CD4-positive, alpha-beta T cell treated with Interleukin-21 for 1 hour (primary cell): ENCODE measurements at regions not wholly inside any gene's neighbourhood (a gene's known extent, or its start where the extent isn't known, plus 50 kb on each side); places are given as distances from the start of the nearest gene placed in this dataset.

Experiments
- DNase-seq: peaks from one replicate; pipeline ENCODE4 v3.0.0-alpha.2; 2020

DNA sequence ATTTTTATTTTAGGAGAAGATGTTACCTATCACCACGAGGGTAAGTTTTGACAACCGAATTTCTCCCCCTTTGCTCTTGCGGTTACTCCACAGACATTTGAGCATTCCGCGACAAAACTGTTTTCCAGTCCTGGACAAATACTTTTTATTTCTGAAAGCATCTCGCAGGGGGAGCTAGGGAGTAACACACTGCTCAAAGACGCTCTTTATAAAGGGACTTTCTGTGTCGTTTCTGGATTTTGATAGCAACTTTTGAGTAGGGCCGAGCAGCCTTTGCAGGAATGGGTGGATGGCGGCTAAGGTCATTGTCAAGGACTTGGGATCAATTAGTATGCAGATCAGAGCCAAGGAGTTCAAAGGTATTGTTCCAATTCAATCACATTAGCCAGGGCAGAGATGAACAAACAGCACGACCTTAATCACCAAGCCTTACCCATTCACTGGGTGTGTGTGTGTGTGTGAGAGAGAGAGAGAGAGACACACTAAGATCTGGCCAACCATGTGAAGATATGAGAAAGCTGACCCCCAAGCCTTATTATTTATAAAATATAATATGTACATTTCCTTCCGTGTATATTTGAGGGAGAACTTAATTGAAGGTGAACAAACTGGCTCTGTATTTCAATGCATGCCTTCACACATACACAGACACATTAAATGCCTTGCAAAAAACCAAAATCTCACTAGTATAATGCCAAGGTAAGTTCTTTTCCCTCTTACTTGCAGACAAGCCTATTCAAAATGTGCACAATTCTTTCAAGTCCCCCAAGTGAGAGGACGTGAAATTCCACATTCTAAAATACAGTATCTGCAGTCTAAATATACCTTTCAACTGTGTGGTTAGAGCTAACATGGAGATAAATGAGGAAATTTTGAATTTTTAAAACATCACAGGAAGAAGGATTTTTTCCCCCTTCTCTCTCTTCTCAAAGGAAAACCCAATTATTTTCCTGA is 613.8 kb downstream of the VRK1 start:
- no peak for DNase-seq

DNA sequence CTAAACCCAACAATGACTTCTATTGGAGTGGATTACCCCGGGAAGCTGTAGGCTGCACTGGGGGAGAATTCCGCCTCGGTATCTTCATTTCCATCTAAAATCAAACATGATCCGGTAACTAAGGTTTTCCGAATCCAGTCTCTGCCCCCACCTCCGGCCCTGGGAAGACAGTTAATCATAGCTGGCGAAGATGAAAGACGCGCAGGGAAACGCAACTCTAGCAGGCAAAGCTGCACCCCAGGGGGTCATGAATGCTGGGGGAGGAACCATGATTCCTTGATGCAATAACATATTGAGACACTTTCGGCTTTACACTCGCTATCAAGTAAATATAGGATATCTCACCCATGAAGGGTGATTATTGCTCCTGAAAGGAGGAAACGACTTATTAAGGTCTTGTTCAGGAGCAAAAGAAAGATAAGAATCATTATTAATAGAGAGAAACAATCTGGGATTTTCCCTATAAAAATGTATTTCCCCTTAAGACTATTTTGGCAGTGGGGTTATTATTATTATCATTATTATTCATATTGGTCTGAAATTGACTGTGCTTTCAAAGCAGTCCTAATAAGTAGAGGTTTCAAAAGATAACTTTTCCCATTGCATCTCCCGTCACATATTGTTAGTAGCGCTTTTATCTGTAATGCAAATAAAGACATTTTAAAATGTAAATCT is 614.9 kb downstream of the VRK1 start:
- no peak for DNase-seq

DNA sequence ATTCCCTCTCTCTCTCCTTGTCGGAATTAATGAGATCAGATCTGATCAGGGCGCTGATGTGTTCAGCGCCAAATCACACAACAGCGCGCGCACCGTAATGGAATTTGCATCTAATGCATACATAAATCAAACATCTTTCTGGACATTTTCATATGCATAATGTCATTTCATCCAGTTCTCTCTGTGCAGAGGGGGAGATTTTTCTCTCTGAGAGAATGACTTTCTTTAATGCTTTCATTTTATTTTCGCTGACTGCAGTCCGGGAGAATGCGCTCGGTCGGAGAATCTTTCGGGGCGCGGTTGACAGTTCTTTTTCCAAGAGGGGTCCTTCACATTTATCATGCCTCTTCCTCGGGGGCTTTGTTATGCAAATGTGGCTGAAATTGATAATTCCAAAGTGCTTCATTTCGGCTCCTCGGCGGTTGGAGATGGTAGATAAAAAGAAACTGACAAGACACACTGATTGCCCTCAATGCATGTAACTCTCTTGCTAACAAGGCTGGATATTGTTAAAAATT is 615.9 kb downstream of the VRK1 start:
- DNase-seq = no peak

DNA sequence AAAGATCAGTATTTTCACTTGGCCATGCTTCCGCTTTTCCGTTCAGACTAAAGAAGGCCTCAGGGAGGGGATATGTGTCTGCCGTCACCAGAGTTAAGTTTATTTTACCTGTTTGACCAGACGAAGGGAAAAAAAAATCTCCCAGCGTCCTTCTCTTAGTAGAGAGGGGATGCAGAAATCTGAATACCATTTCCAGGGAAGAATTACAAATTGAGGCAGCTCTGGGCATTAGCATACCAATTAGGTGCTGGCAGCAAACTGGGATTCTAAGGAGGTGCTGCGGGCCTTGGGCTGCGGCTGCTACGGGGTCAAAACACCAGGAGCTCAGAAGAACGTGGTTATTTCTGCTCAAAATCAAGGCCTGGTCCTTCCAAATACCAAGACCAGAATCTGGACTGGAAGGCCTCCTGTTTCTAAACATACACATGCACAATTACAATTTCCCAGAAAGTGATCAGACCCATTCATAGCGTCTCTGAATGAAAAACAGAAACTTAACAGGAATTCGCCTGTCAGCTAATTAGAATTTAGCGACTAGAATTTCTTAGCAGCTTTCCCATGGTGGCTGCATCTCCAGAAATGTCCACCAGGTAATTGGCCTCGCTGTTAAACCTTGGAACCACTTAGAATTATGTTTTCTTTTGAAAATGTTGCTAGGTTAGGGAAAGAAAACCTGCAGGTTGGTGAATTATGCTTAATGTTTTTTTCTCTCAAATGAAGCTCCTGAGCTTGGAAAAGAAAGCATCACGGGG is 617.0 kb downstream of the VRK1 start:
- no peak for DNase-seq

DNA sequence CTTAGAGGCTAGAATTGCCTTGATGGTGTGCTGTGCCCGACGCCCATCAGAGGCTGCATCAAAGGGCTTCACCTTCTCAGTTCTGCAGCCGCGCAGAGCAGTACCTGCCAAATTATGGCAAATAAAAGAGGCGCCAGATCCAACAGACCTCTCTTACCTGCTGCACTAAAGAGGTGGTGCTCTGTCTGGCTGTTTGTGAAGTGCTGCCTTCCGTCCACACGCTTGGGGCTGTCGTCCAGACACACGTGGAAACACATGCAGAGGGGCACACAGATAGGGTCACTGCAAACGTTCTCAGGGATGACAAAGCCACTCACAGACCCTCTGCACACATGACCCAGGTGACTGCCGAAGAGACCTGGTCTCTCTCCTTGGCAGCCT is 617.5 kb downstream of the VRK1 start:
- DNase-seq = no peak

DNA sequence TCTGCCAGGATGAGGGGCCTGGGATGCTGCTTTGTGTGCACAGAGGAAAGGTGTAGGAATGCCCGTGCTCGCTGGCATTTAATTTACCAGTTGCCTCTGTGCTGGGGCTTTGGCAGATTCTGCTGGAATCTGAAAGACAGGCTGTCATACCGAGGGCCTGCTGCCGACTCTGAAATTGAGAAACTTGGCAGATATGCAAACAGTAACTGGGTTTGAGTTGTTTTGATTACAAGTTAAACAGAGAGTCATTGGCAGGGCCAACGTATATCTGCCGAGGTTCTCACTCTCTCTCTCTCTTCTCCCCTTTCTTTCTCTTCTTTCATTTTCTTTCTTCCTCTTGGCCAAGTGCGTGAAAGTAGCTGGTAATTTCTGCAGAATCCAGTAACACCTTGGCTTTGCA is 618.7 kb downstream of the VRK1 start:
- DNase-seq = no peak

DNA sequence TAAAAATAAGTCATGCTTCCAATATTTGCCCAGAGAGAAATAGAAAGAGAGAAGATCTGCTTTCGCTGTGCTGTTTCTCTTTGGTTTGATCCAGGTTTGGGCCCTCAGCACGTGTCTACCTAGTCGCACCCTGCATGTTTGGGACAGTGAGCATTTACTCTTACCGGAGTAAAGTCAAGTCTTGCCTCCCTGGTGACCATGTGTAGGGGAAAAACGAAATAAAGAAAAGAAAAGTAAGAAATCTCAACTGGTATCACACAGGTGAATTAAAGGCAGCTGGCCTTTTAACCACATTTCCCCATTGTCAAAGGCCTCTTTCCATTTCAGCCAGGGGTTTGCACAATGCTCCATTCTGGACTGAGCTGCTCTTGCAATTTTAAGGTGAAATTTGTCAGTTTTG is 619.4 kb downstream of the VRK1 start:
- no peak for DNase-seq

DNA sequence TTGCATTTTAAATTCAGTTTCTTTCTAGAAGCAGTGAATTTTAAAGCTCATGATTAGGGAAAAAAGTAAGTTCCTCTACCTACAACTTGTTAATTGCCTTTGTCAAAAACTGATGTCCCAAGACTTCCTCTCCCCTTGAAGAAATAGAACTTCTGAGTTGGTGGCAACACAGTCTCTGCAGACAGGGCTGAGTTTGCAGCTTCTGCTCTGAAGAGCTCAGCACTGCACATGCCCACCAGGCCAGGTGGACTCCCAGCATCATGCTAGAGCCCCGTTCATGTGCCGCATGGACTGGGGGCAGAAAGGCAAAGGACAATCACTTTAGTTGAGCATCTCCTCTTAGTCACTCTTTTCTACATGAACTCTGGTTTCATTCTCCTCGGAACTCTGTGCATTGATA is 620.1 kb downstream of the VRK1 start:
- no peak for DNase-seq

DNA sequence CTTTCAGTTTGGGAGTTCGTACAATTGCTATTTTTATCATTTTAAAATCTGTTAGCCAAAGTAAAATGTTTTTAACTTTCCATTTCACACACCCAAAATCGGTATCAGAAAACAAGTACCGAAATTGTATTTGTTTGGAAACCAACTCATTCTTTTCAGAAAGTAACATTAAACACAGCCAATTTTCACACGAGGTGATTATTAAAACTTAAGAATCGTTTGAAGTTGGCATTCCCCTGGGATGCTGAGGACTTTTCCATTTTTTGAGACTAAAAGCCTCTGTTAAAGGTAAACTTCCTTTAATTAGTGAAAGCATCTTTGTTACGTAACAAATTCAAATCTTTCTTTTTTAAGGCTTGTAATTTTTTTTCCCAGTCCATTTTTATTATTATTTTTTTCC is 623.0 kb downstream of the VRK1 start:
- no peak for DNase-seq

DNA sequence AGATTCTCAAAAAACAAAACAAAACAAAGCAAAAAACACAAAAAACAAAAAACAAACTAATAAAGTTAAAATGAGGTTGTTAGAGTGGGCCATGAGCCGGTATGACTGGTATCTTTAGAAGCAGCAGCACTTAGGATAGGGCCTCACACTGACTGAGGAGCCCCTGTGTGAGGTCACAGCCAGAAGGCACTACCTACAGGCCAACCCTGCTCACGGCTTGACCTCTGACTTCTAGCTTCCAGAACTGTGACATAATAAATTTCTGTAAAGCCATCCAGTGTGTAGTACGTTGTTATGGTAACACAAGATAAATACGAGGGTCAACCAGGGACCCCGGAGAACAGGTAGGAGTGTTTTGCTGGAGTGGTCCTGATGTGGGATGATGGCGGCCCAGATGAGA is 629.6 kb downstream of the VRK1 start:
- no peak for DNase-seq

DNA sequence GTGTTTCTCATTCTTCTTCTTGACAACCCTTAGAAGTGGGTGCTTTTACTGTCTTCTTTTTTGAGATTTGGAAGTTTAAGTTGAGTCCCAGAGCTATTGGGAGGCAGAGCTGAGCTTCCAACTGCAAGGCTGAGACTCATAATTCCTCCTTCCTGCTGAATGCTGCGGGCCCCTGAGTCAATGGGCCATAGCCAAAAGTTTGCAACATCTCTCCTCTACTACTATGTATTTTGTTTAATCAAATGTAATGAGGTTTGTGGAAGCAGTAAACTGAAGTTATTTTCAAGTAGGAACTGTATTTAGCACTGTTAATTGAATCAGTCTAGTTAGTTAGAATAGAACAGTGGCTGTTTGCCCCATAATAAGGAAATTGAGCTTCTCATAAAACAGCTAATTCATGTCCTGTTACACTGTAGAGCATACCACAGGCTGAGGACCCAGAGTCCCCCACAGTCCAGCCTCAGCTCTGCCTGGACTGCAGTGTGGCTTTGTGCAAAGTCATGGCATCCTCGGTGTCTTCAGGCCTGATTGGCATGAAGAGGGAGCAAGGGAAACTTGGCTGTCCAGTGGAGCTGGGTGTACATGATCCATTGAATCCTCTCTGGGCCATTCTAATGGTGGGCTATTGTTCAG is 631.7 kb downstream of the VRK1 start:
- DNase-seq = no peak

DNA sequence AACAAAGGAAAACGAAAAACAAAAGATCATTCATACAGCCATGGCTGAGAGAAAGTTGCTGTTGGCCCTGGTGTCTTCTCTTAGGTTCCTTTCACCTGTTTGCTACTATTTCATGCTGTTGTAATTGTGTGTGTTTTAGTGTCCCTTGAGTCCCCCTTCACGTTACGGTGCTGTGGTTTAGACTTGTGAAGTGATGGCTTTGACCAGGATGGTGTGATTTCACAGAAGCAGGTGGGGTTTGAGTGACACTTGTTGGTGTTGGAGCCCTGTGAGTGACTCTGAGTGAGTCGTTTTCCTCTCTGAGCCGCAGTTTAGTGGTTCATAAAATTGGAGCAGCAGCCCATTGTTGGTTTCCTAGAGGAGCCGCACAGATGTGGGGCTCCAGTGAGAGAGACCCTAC is 635.4 kb downstream of the VRK1 start:
- DNase-seq = peak; percentile 26

DNA sequence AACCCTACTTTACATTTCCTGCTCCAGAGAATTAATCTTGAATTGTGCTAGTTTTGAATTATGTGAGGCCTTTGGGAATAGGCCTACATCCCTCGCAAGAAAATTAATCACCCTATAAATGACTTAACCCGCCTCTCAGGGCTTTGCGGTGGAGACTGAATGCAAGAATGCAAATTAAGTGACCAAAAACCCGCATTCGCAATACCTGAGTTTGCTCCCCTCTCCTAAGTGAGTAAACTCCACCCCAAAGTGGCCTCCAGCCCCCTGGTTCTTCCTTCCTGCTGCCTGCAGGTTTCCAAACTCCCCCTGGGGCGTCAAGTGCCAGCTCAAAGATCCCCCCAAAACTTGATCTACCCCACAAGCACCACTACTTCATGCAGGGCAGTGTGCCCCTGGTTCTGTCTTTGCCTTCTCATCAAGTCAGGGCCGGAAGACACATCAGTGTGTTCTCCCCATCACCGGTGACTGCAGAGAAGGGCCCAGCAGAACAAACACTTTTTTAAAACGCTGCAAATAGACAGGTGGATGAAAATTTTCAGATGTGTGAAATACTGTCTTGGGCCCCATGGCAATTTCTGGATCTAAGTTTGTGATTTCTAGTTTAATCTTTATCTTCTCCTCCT is 644.7 kb downstream of the VRK1 start:
- no peak for DNase-seq

DNA sequence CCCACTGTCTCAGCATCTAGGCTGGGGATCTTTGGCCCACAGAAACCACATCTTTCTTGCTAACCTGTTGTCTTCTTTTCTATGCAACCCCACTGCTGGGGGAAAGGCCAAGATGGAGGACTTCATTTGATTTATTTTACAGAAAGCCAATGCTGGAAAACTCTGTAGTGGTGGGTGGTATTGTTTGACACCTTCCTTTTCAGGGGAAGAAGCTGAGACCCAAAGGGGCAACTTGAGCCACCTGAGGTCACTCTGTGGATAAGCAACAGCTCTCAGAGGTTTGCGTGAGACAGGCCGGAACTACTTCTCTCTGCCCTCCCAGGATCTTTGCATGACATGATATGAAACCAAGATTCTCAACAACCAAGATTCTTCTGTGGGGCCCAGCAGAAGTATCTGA is 645.2 kb downstream of the VRK1 start:
- DNase-seq = no peak

DNA sequence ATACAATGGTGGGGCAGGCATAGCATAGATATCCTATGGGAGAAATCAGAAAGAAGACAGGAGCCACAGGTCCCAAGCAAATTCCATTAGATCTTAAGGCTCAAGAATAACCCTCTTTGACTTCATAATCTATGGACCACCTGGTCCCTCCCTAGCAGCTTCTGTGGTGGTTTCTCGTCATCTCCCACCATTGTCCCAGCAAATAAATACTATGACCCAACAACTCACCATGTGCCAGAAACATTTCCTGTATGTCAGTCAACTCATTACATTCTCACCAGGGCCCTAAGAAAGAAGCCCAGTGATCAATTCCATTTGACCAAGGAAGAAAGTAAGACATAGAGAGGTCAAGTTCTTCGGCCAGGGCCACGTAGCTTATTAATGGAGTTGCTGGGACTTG is 646.2 kb downstream of the VRK1 start:
- no peak for DNase-seq

DNA sequence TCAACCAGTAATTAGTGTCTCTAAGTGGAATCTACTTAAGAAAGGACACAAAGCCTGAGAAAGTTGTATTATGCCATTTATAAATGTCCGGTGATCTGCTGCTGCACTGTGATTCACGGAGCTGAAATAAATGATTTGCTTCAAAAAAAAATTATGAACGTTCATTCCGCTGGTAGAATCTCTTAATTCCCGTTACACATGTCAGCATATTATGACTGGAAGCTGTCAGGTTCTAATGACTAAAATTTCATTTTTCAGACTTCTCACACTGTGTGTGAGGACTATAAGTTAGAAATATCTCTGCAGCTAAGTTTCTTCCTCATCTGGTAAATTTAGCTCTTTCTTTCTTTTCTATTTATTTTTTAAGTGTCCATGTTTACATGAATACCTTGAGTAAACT is 647.1 kb downstream of the VRK1 start:
- no peak for DNase-seq

DNA sequence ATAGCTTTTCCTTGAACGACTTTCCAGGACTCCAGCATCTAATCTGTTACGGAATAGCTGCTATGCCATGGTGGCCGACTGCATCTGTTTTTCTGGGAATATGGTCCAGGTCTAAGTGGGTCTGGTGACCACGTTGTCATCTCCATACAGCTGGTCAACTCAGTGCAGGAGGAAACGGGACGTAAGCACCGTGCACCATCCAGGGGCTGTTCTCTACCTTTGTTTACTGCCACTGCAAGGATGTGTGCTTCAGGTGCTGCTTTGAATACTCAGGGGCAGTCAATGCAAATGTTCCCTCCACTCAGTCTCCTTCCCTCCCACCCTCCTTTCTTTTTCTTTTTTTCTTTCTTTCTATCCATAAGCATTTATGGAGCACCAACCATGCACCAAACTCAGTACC is 648.2 kb downstream of the VRK1 start:
- no peak for DNase-seq

DNA sequence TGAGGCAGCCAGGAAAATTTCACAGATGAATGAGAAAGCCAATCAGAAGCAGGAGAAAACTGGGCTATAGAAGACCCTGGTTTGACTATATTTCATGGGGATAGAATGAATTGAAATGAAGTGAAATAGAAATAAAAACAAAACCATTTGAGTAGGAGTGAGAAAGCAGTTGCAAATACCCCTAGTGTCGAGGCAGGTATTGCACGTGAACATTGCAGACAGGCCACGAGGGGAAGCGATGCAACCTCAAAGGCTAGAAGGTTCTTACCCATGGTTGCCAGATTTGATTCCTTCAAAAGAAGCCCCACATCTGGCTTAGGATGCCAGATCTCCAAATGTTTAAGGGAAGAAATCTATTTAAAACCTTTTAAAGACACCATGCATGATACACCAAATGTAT is 648.9 kb downstream of the VRK1 start:
- DNase-seq = peak; percentile 9

DNA sequence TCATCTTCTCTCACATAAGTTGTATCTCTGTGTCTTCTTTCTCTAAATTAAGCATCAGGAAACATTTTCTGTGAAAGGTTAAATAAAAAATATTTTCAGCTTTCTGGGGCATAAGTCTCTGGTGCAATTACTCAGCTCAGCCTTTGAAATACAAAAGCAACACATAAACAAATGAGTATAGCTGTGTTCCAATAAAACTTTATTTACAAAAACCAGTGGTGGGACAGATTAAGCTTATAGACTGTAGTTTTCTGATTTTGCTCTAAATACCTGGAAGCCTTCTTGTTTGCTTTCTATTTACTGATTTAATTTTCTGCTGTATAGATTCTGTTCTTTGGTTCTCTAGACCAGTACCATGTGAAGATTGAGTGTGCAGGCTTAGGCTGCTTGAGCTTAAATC is 655.1 kb downstream of the VRK1 start:
- no peak for DNase-seq

DNA sequence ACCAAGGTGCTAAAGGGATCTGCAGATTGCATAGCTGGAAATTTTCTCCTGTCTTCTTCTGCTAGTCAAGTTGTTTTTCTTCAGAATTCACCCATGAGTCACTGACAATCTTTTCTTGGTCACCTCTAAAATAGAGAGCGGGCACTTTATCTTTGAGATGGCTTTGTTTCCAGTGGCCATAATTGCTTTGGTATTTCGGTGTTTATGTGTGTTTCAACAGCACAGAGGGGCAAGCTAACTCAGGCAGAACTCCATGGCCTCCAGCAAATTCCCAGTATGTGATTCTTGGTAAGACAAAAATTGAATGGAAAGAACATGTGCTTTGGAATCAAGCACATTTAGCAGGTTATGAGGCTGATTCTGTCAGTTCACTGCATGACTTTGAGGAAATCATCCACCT is 656.8 kb downstream of the VRK1 start:
- no peak for DNase-seq

DNA sequence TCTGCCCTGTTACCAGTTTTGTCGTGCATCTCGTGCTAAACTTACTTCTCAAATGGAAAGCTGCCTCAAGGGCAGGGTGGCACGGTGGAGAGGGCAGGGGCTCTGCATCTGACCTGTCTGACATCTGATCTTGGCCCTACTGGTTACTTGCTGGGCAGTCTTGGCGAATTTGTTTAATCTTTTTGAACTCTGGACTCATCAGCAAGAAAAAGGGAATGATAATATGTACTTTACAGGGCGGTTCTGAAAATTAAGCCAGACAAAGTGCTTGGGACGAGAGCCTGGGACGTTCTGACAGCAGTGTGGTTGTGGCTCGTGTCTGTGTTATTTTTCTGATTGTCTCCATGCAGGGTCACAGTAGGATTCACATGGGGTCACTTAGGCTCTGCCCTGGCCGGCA is 659.3 kb downstream of the VRK1 start:
- no peak for DNase-seq

DNA sequence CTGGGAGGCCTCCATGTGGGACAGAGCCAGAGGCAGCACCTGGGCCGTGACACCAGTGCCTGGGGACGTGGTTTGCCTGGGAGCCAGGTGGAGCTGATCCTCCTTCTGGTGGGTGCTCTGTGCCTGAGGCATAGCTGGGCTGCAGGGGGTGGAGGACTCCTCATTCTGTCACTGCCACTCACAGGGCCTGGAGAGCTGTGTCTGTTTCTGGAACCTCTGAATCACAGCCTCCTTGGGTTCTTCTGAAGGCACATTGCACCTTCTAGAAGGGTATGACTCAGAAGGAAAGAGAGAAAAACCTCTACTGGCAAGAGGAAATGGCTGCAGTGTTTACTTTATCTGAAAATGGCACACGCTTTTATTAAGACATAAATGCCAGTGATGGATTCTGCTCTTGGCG is 659.8 kb downstream of the VRK1 start:
- DNase-seq = peak; percentile 53
